Middle frontal gyrus (tissue), 1 donor: ENCODE measurements at regions not wholly inside any gene's neighbourhood (a gene's known extent, or its start where the extent isn't known, plus 50 kb on each side); places are given as distances from the start of the nearest gene placed in this dataset.

ENCODE experiments used
- DNase-seq: peaks from one replicate; pipeline ENCODE4 v3.0.0-alpha.2; 2015; ENCODE audit warnings: low spot score; ENCODE audit errors: extremely low spot score

DNA sequence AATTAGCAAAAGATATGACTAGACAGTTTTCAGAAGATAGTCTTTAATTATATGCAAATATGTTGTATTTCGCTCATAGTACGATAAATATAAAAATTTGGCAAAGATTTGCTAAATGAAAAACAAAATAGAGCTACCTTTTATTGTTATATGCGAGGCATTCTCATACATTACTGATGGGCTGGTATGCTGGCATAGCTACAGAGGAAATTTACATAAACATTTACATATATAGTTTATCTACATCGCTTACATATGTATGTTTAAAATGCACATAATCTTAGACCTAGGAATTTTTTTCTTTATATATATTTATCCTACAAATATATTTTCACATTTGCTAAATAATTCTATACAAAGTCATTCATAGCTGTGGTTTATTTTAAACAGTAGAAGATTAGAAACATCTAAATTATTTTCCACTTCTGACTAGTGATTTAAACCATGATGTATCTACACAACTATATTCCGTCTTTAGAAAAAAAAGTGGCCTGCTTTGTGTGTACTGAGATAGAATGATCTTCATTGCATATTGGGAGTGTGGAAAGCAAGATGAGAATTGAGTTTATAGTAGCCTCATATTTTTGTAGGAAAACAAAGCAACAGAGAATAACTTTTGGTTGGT is 1345.0 kb upstream of the SLC10A2 start:
- no peak for DNase-seq

DNA sequence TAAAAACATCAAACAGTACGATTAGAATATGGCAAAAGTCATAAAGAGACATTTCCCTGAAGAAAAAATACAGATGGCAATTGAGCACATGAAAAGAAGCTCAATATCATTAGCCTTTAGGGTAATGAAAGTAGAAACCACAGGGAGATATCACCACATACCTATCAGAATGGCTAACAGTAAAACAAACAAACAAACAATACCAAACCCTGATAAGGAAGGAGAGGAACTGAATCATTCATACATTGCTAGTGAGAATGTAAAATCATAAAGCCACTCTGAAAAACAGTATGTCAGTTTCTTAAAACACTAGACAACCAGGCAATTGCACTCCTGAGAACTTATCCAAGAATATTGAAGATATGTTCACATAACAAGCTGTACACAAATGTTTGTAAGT is 1342.5 kb upstream of the SLC10A2 start:
- no peak for DNase-seq

DNA sequence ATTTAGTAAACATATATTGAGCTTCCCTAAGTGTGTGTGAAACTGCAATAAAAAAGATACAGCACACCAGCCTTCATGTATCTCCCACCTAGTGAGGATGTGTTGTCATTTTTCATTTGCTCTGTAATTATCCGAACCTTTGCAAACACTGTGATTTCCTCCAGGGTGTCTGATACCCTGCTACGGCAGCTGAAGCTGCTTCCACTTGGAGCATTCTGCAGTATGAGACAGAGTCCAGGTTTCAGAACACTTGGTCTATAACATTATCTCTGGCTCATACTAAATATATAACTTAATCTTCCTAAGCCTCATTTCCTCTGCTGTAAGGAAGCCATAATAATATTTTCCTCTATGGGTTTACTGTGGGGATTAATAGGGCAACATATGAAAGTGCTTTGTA is 1338.1 kb upstream of the SLC10A2 start:
- DNase-seq: no peak

DNA sequence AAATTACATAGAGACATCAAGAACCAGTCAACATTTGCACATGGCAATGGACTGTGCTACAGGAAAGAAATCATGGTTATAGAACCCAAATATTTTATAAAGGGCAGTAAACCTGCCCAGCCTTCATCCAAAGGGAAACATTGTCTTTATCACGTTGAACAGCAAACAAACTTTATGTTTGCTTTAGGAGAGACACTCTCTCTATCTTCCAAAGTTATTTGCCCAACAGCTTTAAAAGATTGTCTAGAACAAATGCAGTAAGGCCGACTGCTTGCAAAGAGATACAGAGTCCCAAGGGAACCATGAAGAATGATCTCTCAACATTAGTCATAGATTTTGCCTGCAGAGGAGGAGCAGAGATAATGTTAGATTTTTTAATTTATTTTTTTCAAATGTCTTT is 1323.5 kb upstream of the SLC10A2 start:
- no peak for DNase-seq

DNA sequence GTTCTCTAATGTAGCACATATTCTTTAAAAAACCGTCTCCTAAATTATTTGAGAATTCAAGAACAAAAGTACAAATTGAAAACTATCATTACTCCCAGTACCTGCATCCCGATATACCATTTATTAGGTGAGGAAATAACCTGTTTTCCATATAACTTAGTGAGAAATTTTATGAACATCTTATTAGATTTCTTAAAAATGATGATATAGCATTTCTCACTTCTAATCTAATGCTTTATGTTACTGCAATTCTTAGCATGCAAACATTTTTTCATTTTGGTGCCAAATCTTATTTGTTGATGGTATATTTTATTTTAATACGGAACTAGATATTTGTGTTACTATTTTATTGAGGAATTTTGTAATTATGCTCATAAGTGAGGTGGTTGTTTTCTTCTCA is 1321.3 kb upstream of the SLC10A2 start:
- DNase-seq: no peak

DNA sequence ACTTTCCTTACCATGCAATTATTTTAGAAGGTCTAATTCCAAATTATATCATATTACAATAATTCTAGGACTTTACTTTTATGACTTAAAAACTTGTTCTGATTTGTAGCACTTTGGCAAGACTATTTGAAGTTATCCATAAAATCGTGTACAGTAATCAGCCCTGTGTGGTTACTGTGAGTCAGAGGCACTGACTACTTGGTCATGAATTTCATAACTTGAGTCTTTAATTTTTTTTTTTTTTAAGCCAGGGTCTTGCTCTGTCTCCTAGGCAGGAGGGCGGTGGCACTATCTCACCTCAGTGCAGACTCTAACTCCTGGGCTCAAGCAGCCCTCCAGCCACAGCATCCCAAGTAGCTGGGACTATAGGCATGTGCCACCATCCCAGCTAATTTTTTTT is 1319.2 kb upstream of the SLC10A2 start:
- DNase-seq: no peak

DNA sequence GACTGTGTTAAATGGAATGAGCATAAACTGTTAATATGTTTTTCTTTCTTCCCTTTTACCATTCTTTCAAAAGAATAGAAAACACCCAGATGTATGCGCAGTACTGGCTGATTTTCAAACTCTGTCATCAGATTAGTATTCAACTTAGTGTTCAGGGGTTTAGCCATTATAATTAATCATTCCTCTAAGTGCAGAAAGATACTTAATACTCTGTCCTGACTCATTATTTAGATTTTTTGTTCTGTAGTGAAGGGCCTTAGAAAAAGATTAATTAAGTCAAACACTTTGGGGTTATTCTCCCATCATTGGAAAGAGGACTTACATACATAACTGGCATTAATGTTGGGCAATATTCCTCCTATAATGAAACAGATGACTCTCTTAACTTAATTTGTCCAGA is 1316.7 kb upstream of the SLC10A2 start:
- DNase-seq: no peak

DNA sequence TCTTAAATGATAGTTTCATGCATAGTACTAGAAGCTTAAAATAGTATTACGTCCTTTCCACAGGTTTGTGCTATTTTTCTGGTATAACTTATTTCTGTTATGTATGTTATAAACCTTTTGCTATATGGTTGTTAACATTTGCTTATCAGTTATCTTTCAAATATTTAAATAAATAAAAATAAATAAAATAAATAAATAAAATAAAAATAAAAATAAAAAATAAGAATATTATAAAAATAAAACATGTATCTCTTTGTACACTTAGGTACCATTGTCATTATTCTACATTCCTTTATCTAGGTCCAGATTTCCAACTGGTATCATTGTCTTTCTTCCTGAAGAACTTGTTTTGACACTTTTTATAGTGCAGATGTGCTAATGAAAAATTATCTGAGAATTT is 1310.4 kb upstream of the SLC10A2 start:
- DNase-seq: no peak

DNA sequence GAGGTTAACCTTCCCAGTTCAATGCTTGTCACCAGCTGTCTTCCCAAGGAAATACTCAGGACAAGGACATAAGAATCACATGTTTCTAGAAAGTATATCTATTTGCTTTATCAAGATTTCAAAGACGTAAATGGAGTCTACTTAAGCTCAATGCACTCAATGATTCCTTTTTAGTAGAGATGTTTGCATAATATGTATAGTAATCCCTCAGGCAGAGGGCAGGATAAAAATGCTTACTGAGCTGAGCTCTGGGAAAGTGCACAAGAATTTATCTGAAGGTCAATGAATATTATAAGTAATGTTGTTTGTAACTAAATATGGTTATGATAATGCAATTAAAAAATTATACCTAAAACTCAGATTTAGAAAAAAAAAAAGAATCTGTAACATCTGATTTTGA is 1309.4 kb upstream of the SLC10A2 start:
- no peak for DNase-seq

DNA sequence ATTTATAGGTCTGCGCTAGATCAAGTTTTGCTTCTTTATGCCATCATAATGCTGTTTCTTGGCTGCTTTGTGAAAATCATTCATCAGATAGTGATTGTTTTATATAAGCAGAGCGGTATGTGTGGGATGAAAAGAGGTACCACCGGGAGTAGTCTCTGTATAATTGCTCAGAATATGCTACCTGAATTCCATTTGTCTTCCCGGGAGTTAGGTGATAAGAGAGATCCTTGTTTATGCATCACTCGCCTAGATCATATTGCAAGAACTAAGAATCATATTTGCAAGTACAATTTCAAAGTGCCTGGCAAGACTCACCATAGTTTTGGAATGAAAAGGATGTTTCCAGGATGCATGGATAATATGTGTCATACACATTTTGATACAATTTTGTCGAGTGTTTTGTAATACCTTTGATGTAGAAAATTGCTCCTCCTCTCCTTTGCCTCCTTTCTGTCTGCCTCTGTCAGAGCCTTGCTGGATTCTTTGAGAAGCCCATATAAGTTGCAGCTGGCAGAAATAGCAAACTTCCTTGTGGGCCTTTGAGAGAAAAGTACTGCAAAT is 1306.0 kb upstream of the SLC10A2 start:
- DNase-seq: no peak

DNA sequence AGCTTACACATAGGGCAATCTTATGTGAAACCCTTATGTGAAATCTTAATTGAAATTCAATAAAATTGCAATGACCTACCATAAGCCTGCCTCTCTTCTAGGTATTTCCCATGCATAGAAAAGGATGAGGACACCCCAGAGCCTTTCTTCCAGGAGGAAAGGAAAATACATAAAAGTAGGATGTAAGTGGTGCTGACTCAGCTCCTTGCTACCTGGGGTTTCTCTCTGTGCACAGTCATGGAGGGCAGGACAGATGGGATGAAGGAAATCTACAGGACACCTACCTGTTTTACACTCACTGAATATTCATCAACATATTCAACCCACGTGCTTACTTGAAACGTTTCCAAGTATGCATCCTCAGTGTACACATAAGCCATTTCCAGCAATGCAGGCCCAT is 1299.2 kb upstream of the SLC10A2 start:
- no peak for DNase-seq

DNA sequence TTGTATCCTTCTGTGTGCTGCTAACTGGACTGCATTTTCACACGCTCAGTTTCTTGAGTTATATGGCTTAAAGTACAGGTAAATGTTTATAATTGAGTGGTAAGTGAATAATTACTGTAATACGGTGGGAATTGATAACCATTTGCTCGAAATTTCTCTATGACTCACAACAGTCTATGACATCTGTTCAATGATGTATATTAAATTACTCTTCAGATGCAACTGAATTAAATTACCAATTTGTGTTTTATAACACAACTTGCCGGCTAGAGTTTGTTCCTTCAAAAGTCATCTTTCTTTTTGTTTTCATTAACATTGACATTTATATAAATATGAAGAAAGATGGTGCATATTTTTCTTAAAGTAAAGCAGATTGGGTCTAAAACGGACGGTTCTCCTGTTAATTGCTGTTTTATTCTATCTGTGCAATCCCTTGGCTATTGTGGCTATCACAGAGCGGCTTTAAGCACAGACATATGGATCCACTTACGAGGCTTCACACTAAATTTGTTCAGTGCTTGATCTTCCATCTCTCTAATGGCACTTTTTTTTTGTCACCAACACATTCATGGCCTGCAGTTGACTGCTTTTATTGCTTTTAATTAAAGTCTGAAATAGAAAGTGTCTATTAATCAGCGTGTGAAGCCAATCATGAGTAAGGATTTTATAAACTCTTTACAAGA is 1291.6 kb upstream of the SLC10A2 start:
- DNase-seq: no peak

DNA sequence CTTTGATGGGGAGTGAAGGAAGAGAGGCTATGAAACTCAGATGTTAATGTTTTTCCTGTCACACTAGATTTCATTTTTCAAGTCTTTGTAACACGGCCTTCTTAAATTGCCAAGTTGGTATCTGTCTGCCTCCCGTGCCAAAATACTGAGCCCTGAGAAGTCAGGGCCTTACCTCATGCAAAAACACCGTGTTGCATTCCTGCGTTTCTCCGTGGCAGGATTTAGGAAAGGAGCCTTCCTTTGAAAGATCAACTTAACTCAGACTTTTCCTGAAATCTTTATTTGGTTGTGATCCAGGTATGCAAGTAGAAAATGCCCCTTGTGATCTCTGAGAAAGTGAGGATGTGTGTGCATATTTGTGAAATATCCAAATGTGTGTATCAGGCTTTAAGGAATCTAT is 1291.0 kb upstream of the SLC10A2 start:
- DNase-seq: no peak

DNA sequence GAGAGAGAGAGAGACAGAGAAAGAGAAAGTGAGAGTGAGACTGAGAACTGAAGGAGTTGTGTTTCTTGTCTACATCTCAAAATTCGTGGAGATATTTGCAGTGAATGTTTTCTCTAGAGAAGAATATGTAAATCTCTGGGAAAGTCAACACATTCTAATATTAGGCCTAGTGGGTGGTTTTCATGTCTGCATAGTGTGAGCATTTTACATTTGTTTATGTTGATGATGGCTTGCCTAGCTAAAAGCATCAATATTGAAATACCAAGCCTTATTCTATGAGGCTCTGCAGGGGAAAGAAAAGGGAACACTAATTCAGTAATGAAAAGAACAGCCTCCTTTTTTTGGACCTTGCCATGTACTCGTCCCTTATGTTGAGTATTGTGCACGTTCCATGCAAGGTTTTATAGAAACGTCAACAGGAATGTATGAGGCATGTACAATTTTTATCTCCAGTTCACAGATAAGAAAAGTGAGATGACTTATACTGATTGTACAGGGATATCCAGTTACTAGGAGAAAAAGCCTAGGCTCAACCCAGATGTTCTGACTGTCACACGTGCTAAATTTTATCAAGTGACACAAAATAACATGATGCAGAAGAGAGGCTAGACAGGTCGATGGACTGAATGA is 1288.9 kb upstream of the SLC10A2 start:
- DNase-seq: no peak

DNA sequence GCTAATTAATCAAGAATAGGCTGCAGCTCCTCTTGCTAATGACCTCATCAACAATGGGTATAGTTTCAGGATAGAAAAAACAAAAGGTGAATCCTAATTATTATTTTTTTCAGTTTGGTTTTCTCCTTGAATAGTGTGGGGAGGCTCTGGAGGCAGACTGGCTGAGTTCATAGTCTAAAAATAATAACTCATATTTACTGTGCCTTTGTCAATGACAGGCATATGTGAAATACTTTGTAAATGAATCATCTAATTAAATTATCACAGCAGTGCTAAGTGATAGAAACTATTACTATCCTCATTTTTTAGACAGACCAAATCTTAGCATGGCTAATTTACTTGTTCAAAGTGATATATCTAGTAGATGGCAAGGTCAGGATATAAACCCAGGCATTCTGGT is 1261.0 kb upstream of the SLC10A2 start:
- DNase-seq: no peak

DNA sequence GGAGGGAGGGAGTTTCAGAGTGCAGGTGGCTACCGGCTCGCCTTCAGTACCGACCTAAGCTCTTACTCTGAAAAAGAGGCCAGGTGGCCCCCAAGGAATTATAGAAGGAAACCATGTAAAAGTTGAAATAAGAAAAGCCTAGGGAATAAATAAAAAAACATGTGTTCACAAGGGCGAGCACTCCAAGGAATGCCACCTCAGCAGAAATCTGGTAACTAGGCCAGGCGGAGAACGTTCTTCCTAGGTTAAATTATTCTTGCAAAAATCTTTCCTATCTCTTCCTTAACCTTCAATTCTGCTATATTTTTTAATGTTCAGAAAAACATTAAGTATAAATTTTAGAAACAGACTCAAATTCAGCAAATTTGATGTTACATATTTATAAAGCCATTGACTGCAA is 1260.3 kb upstream of the SLC10A2 start:
- DNase-seq: no peak

DNA sequence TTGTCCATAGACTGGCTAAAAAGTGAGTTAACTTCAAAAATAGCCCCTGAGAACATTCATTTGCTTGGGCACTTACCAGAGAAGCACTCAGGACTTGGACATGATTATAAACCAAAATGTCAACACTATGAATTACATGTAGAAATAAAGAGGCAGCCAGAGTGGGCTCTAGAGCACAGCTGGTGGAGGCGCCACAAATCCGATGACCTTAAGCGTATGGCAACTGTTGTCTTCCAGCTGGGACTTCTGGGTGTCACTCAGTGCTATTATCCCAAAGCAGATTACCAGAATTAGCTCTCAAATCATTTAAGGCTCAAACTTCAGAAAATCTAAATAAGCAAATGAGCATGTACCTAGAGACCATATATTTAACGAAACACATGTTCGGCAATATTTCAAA is 1255.5 kb upstream of the SLC10A2 start:
- no peak for DNase-seq

DNA sequence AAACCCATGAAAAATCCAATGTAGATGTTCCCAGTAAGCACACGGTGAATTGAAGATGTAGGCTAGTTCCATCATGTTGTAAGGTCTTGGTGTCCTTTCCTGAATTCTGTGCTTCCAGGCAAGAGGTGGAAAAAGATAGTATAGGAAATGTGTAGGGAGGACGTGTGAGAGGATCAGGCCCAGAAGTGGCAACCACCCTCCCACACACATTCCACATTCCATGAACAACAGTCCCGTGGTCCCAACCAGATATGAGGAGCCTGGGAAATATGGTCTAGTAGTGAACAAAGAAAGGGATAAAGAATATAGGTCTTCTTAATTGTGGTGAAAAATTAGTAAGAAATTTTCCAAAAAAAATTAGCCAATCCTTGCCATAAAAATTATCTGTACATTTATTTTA is 1254.2 kb upstream of the SLC10A2 start:
- DNase-seq: no peak

DNA sequence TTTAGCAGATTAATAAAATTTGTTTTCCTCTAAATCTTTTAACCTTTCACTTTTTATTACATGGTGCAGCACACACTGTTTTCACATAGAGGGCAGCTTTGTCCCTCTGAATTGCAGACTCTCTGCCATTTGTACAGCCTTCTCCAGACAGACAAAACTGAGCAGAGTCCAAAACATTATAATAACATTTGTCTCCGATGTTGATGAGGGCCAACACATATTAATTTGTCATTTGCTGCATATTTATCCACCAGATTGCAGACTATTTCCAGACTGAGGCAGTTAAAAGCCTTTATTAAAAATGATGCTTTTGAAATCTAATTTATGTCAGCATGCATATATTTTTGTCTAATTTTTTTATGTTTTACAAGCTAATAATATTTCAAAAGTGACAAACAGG is 1251.9 kb upstream of the SLC10A2 start:
- no peak for DNase-seq

DNA sequence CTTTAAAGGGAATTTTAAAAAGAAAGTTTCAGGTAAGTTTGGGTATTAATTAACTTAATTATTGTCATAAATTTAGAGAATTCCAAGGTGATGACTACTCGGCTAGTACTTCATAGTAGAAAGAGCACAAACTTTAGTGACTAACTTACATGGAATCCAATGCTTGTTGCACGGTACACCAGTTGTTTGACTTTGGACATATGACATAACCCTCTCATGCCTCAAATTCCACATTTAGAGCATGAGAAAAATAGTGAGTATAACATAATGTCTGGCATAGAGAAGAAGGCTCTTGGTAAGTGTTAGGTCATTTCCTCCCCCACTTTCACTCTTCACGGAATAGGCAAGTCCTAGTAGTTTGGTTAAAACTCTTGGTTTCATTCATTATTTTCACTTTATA is 1249.4 kb upstream of the SLC10A2 start:
- DNase-seq: no peak

DNA sequence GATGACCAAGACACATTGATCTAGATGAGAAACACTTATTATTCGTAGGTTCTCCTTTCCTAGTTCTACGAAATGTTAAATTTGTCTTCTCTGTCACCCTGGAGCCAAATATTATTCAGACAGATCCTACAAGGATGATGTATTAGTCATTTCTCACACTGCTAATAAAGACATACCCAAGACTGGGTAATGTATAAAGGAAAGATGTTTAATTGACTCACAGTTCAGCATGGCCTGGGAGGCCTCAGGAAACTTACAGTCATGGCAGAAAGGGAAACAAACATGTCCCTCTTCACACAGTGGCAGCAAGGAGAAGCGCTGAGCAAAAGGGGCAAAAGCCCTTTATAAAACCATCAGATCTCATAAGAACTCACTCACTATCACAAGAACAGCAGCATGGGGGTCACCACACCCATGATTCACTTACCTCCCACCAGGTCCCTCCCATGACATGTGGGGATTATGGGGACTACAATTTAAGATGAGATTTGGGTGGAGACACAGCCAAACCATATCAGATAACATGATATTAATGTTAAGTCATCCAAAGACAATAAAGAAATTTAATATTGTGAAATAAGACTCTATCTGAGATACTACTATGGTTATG is 1248.8 kb upstream of the SLC10A2 start:
- no peak for DNase-seq

DNA sequence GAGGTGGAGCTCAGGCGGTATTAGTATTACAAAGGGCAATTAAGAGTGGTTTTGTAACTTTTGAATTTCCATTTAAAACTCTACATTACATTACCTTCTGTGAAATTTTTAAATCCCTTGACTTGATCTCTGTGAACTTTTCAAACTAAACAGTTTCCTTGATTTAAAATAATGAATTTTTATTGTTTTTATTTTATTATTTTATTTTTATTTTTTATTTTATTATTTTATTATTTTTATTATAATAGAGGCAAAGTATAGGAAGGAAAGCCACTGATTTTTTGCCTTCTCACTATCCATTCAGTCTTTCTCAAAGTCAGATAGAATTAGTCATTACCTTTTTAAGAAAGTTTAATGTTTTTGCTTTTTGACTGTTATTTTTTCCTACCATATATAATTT is 1248.1 kb upstream of the SLC10A2 start:
- DNase-seq: no peak
